Activated T-cell treated with anti-CD3 and anti-CD28 coated beads, Interleukin-2, amount 50 U/mL, for 72 hours (primary cell): ENCODE measurements at regions not wholly inside any gene's neighbourhood (a gene's known extent, or its start where the extent isn't known, plus 50 kb on each side); places are given as distances from the start of the nearest gene placed in this dataset.

Source experiments
- ATAC-seq, 2 donors: fragments of 150-1000 bp; cut with Tn5 transposase; replicated peaks in 1 of 2; 2 replicates each; pipeline ENCODE4 v1.10.0; 2021; ENCODE audit warnings: moderate library complexity in 2 of 2, mild to moderate bottlenecking in 1 of 2
- DNase-seq, 2 donors: peaks; one replicate each; pipeline ENCODE4 v3.0.0; 2021 to 2022; ENCODE audit warnings: mixed read lengths in 1 of 2
- H3K27ac Mint-ChIP-seq: one replicate; pipeline ENCODE4 v1.8.0; 2022; ENCODE audit warnings: mild to moderate bottlenecking, moderate library complexity, mixed read lengths
- H3K27me3 Mint-ChIP-seq: one replicate; pipeline ENCODE4 v1.8.0; 2022; ENCODE audit warnings: low read depth, mixed read lengths
- H3K36me3 Mint-ChIP-seq, 2 donors: one replicate each; pipeline ENCODE4 v1.8.0; 2022; ENCODE audit warnings: mixed read lengths in 2 of 2, mild to moderate bottlenecking in 1 of 2; ENCODE audit not compliant: insufficient read depth in 2 of 2
- H3K4me1 Mint-ChIP-seq: one replicate; pipeline ENCODE4 v1.8.0; 2022; ENCODE audit warnings: low read depth, mixed read lengths
- H3K4me3 Mint-ChIP-seq, 2 donors: one replicate each; pipeline ENCODE4 v1.8.0; 2022; ENCODE audit warnings: mild to moderate bottlenecking in 2 of 2, mixed read lengths in 2 of 2, moderate library complexity in 2 of 2
- H3K9me3 Mint-ChIP-seq, 2 donors: one replicate each; pipeline ENCODE4 v1.8.0; 2022; ENCODE audit warnings: mixed read lengths in 2 of 2

DNA sequence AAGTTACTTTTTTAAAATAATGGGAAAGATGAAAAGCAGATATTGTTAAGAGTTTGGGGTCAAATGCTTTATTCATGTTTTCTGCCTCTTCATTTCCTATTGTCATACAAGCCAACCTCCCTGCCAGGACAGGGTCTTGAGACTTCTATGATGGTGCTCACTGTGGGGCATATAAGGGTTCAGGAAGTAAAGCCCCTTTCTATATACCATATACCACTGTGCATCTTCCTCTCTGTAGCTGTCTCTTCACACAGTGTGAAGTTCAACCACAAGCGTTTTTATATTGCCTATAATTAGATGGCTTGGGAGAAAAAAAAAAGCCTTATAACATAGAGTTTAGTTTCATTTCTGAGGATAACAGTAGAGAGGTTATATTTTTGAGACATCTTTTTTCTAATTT, 389.8 kb upstream of the SORCS1 start:
- no peaks in the 10 kb centered on the region for H3K4me1 Mint-ChIP-seq
- peaks cover 8 to 12% of the 10 kb centered on the region in 2 donors for H3K9me3 Mint-ChIP-seq
- peaks cover 0 to 1% of the 10 kb centered on the region in 2 donors for H3K36me3 Mint-ChIP-seq
- DNase-seq = no peak
- H3K27ac Mint-ChIP-seq = no peak overlapping the region
- no peak overlapping the region for H3K4me3 Mint-ChIP-seq
- no peak for ATAC-seq
- H3K27me3 Mint-ChIP-seq = no peaks in the 10 kb centered on the region

GRCh38 chr10:107553470-107553869, 389.0 kb upstream of the SORCS1 start:
- H3K4me1 Mint-ChIP-seq = no peaks in the 10 kb centered on the region

GRCh38 chr10:107552963-107553362, 388.5 kb upstream of the SORCS1 start:
- no peaks in the 10 kb centered on the region for H3K4me1 Mint-ChIP-seq
- DNase-seq = no peak
- peaks cover 13% of the 10 kb centered on the region in 2 donors for H3K9me3 Mint-ChIP-seq
- no peaks in the 10 kb centered on the region for H3K27me3 Mint-ChIP-seq
- H3K27ac Mint-ChIP-seq = no peak overlapping the region
- no peak overlapping the region for H3K4me3 Mint-ChIP-seq
- H3K36me3 Mint-ChIP-seq = peaks cover 1 to 2% of the 10 kb centered on the region in 2 donors
- no peak for ATAC-seq

More at GRCh38 chr10:107553470-107553869, 389.0 kb upstream of the SORCS1 start:
- DNase-seq (no peak), ATAC-seq (no peak)
- H3K27ac Mint-ChIP-seq = no peak overlapping the region
- peaks cover 0 to 1% of the 10 kb centered on the region in 2 donors for H3K36me3 Mint-ChIP-seq
- H3K27me3 Mint-ChIP-seq = no peaks in the 10 kb centered on the region
- peaks cover 10 to 12% of the 10 kb centered on the region in 2 donors for H3K9me3 Mint-ChIP-seq
- H3K4me3 Mint-ChIP-seq = no peak overlapping the region

- ATAC-seq = no peak
- H3K36me3 Mint-ChIP-seq = peaks cover 0 to 2% of the 10 kb centered on the region in 2 donors
These were observed 383.8 kb upstream of the SORCS1 start for GRCh38 chr10:107548301-107548700.

DNA sequence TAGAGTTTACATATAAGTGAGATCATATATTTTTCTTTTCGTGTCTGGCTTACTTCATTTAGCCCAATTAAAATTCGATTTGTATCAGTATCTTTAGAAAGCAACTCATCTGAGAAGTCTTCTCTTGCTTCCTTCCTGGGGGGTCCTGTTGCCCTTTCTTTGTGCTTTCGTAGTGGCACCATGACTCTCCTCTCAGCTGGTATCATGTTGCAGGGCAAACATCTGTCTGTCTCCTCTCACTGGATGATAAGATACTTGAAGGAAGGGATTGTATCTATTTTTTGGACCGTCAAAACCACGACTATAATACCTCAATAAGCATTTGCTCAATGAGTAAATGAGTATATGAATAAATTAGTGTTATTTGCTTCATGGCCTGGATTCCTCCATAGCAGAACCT, 382.5 kb upstream of the SORCS1 start:
- no peak overlapping the region for H3K27ac Mint-ChIP-seq
- H3K4me1 Mint-ChIP-seq = no peaks in the 10 kb centered on the region
- no peak for DNase-seq
- ATAC-seq = no peak
- H3K4me3 Mint-ChIP-seq = no peak overlapping the region
- H3K27me3 Mint-ChIP-seq = no peaks in the 10 kb centered on the region
- peaks cover 7 to 13% of the 10 kb centered on the region in 2 donors for H3K9me3 Mint-ChIP-seq
- H3K36me3 Mint-ChIP-seq = peaks cover 0 to 2% of the 10 kb centered on the region in 2 donors

More at GRCh38 chr10:107548301-107548700, 383.8 kb upstream of the SORCS1 start:
- no peak for DNase-seq
- no peaks in the 10 kb centered on the region for H3K4me1 Mint-ChIP-seq
- H3K4me3 Mint-ChIP-seq = no peak overlapping the region
- H3K27me3 Mint-ChIP-seq = no peaks in the 10 kb centered on the region
- no peak overlapping the region for H3K27ac Mint-ChIP-seq
- peaks cover 7 to 13% of the 10 kb centered on the region in 2 donors for H3K9me3 Mint-ChIP-seq

- Mint-ChIP-seq H3K27ac (no peak overlapping the region), H3K36me3 (peaks cover 0 to 2% of the 10 kb centered on the region in 2 donors), H3K27me3 (no peaks in the 10 kb centered on the region), H3K4me3 (no peak overlapping the region), H3K9me3 (peaks cover 7 to 13% of the 10 kb centered on the region in 2 donors), H3K4me1 (no peaks in the 10 kb centered on the region)
- DNase-seq (no peak), ATAC-seq (no peak)
These were observed 381.8 kb upstream of the SORCS1 start for GRCh38 chr10:107546284-107546683.

GRCh38 chr10:107545717-107546116, 381.2 kb upstream of the SORCS1 start:
- Mint-ChIP-seq H3K36me3 (peaks cover 0 to 2% of the 10 kb centered on the region in 2 donors), H3K27ac (no peak overlapping the region), H3K4me3 (no peak overlapping the region), H3K27me3 (no peaks in the 10 kb centered on the region), H3K9me3 (peaks cover 7 to 13% of the 10 kb centered on the region in 2 donors), H3K4me1 (no peaks in the 10 kb centered on the region)
- no peak for ATAC-seq
- DNase-seq = no peak

DNA sequence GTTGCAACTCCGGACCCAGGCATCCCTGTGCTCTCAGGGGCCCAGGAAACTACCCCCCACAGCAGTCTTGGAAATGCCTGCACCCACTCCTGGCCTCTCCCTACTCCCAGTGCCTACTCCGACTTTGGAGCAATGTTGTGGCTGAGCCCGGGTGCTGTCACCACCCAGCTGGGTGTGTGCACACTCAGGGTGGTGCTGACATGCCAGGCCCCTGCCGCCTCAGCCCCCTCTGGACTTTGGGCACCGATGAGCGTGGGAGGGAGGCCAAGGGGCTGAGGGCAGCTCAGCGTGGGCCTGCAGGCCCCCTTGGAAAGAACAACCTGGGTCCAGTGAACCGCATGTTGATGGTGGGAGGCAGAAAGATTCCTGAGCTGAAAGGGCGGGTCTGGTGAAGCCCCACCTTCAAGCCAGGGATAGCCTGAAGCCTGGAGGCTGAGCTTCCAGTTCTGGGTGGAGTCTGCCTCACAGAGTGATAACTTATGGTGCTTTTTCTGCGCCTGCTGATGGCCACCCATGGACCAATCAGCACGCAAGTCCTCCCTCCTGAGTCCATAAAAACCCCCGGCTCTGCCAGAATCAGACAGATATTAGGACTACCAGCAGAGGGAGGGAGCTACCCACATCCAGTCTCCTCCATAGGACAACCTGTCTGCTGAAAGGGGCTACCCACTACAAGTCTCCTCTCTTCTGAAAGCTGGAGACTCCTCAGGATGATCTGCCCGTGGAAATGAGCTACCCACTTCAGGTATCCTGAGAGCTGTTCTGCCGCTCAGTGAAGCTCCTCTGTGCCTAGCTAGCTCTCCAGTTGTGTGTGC, 380.4 kb upstream of the SORCS1 start:
- Mint-ChIP-seq H3K27me3 (no peaks in the 10 kb centered on the region), H3K9me3 (peaks cover 7 to 11% of the 10 kb centered on the region in 2 donors), H3K4me1 (no peaks in the 10 kb centered on the region), H3K4me3 (no peak overlapping the region), H3K27ac (no peak overlapping the region), H3K36me3 (peaks cover 0 to 2% of the 10 kb centered on the region in 2 donors)
- no peak for ATAC-seq
- DNase-seq = no peak

GRCh38 chr10:107542607-107543006, 378.1 kb upstream of the SORCS1 start:
- Mint-ChIP-seq H3K4me1 (no peaks in the 10 kb centered on the region), H3K27ac (no peak overlapping the region), H3K36me3 (no peaks in the 10 kb centered on the region), H3K4me3 (no peak overlapping the region), H3K27me3 (no peaks in the 10 kb centered on the region), H3K9me3 (peaks cover 2 to 9% of the 10 kb centered on the region in 2 donors)
- no peak for DNase-seq
- ATAC-seq = no peak

GRCh38 chr10:107542016-107542415, 377.5 kb upstream of the SORCS1 start:
- Mint-ChIP-seq H3K27ac (no peak overlapping the region), H3K4me3 (no peak overlapping the region), H3K9me3 (peaks cover under 1 to 9% of the 10 kb centered on the region in 2 donors), H3K27me3 (no peaks in the 10 kb centered on the region), H3K36me3 (no peaks in the 10 kb centered on the region), H3K4me1 (no peaks in the 10 kb centered on the region)
- ATAC-seq (no peak), DNase-seq (no peak)

DNA sequence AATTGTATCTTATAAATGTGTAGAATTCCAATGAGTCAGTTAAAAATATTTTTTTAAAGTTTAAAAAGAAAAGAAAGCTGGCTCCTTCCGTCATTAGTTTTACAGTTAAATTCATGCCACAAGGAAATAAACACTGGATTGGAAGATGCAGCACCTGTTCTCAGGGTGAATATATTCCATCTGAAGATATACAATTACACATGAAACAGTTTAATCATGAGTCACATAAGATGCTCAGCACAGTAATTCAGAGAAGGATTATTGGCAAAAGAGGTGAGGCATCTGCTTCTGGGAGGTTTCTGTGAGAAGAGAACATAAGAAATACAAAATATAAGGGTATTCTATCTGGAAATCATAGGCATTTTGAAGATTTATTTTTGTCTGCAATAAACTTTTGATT, 376.5 kb upstream of the SORCS1 start:
- Mint-ChIP-seq H3K9me3 (peaks cover 0 to 4% of the 10 kb centered on the region in 2 donors), H3K27me3 (no peaks in the 10 kb centered on the region), H3K4me3 (no peak overlapping the region), H3K36me3 (no peaks in the 10 kb centered on the region), H3K4me1 (no peaks in the 10 kb centered on the region), H3K27ac (no peak overlapping the region)
- DNase-seq (no peak), ATAC-seq (no peak)

DNA sequence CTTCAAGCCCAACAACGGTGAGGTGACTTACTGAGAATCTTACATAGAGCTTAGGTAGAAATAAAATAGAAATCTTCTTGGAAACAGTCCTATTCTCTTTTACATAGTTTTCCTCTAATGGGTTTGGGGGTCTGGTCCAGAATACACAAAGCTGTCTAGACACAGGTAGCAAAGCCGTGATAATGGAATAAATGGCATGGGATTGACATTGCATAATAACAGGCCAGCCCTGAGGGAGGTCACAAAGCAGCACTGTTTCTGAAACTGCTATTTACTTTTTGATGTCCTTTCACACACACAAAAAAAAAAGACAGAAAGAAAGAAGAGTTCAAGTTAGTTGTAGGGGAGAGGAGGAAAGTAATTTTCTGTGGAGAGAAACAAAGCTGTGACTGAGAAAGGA, 364.8 kb upstream of the SORCS1 start:
- no peak for DNase-seq
- ATAC-seq = no peak
- H3K4me1 Mint-ChIP-seq = no peaks in the 10 kb centered on the region
- H3K4me3 Mint-ChIP-seq = no peak overlapping the region
- peaks cover 1 to 2% of the 10 kb centered on the region in 2 donors for H3K36me3 Mint-ChIP-seq
- H3K9me3 Mint-ChIP-seq = peaks cover 7 to 13% of the 10 kb centered on the region in 2 donors
- no peaks in the 10 kb centered on the region for H3K27me3 Mint-ChIP-seq
- H3K27ac Mint-ChIP-seq = no peak overlapping the region

DNA sequence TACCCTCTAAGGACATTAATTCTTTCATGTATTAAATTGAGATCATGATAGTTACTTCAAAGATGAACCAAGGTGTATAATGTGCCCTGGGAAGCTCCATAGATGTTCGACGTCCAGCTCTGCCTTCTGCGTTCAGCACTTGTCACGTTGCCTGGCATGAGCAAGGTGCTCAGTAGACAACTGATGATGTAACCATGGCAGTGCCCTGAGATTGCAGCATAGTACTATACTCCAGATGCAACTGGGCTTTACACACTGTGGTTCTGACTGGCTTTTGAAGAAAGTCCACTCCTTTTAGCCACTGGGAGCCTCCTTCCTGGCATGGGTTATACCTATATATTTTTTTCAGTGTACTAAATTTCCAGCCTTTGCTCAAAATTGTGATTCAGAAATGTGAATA, 355.8 kb upstream of the SORCS1 start:
- DNase-seq (no peak), ATAC-seq (no peak)
- H3K27me3 Mint-ChIP-seq = no peaks in the 10 kb centered on the region
- H3K4me3 Mint-ChIP-seq = no peak overlapping the region
- H3K4me1 Mint-ChIP-seq = no peaks in the 10 kb centered on the region
- H3K27ac Mint-ChIP-seq = no peak overlapping the region
- no peaks in the 10 kb centered on the region for H3K36me3 Mint-ChIP-seq
- H3K9me3 Mint-ChIP-seq = peaks cover 3 to 7% of the 10 kb centered on the region in 2 donors

DNA sequence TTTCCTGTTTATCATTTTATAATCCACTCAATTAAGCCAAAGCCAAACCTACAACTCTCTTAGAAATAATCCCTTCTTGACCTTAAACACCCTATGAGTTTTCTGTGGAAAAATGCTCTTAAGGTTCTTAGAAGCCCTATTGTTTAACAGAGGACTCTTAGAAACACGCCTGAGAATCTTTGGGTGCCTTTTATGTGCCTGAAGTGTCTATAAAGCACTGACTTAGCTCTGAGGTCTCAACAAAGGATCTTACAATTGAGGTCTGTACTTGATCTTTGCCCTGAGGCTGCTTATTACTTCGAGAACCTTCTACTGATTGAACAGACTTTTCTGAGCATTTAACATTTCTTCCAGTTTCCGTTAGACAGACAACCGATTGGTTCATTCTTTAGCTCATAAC, 353.3 kb upstream of the SORCS1 start:
- Mint-ChIP-seq H3K27me3 (no peaks in the 10 kb centered on the region), H3K36me3 (no peaks in the 10 kb centered on the region), H3K9me3 (peaks cover 8 to 11% of the 10 kb centered on the region in 2 donors), H3K27ac (no peak overlapping the region), H3K4me1 (no peaks in the 10 kb centered on the region), H3K4me3 (no peak overlapping the region)
- ATAC-seq = no peak
- no peak for DNase-seq
